SK-N-SH (cell line): ENCODE measurements at regions not wholly inside any gene's neighbourhood (a gene's known extent, or its start where the extent isn't known, plus 50 kb on each side); places are given as distances from the start of the nearest gene placed in this dataset.

Experiments used
- CTCF ChIA-PET: fragments of 300-600, 350-600 bp; formaldehyde crosslinking; extraction: SDS; loops from one replicate; lab custom pipeline; 2021; lab: Yijun Ruan, JAX
- POLR2A ChIA-PET: fragments of 350-600 bp; sonication (Branson Sonifier 250); formaldehyde crosslinking; extraction: SDS; loops from one replicate; lab custom pipeline; 2020; ENCODE audit warnings: antibody characterized with exemption, inconsistent platforms; lab: Yijun Ruan, JAX
- DNase-seq: peaks from one replicate; pipeline ENCODE4 v3.0.0; 2012
- H2AFZ ChIP-seq: fragments of 200-600 bp; sonication (generic); 2 replicates; pipeline ENCODE4 v1.8.1; 2016; ENCODE audit warnings: antibody characterized with exemption, mild to moderate bottlenecking, low read depth
- H3F3A ChIP-seq: fragments of 200-600 bp; sonication (generic); replicated peaks from 2 replicates; pipeline ENCODE3; 2016; ENCODE audit warnings: antibody characterized with exemption, mild to moderate bottlenecking; ENCODE audit not compliant: insufficient read depth
- H3K27ac ChIP-seq, 2 experiments: fragments of 200-500 bp in 1 of 2; fragments of 200-600 bp in 1 of 2; sonication (Bioruptor generic) in 1 of 2; sonication (generic), shearing (Covaris generic) in 1 of 2; 2 replicates each; pipeline versions ENCODE4 v1.5.1 to v1.6.1; 2014 to 2016; ENCODE audit warnings: low read depth in 2 of 2, inconsistent platforms in 1 of 2, low read length in 1 of 2, mild to moderate bottlenecking in 1 of 2, mixed read lengths in 1 of 2
- H3K27me3 ChIP-seq: fragments of 200-600 bp; sonication (generic), shearing (Covaris generic); 2 replicates; pipeline ENCODE4 v1.6.1; 2016; ENCODE audit warnings: mixed run types; ENCODE audit not compliant: insufficient read depth
- H3K36me3 ChIP-seq, 2 experiments: fragments of 200-500 bp in 1 of 2; fragments of 200-600 bp in 1 of 2; sonication (Bioruptor generic) in 1 of 2; sonication (generic) in 1 of 2; replicated peaks in 1 of 2; 2 replicates each; pipeline versions ENCODE3 to v1.5.1; 2014 to 2016; ENCODE audit warnings: low read length in 1 of 2, mild to moderate bottlenecking in 1 of 2; ENCODE audit not compliant: insufficient read depth in 2 of 2, control insufficient read depth in 1 of 2
- H3K4me1 ChIP-seq, 2 experiments: fragments of 200-500 bp in 1 of 2; fragments of 200-600 bp in 1 of 2; sonication (Bioruptor generic) in 1 of 2; sonication (generic), shearing (Covaris generic) in 1 of 2; 2 replicates each; pipeline versions ENCODE4 v1.5.1 to v1.6.1; 2014 to 2016; ENCODE audit warnings: low read depth in 1 of 2, low read length in 1 of 2, mixed run types in 1 of 2; ENCODE audit not compliant: insufficient read depth in 2 of 2, control insufficient read depth in 1 of 2
- H3K4me2 ChIP-seq: fragments of 200-600 bp; sonication (generic), shearing (Covaris generic); 2 replicates; pipeline ENCODE4 v1.6.1; 2017; ENCODE audit warnings: mixed run types
- H3K4me3 ChIP-seq, 2 experiments: fragments of 200-500 bp in 1 of 2; fragments of 200-600 bp in 1 of 2; sonication (Bioruptor generic) in 1 of 2; sonication (generic), shearing (Covaris generic) in 1 of 2; 2 replicates each; pipeline versions ENCODE4 v1.5.1 to v1.8.1; 2014 to 2016; ENCODE audit warnings: low read depth in 2 of 2, inconsistent platforms in 1 of 2, low read length in 1 of 2, mild to moderate bottlenecking in 1 of 2, mixed read lengths in 1 of 2, moderate library complexity in 1 of 2
- H3K79me2 ChIP-seq: fragments of 200-600 bp; sonication (generic); 2 replicates; pipeline ENCODE4 v1.8.1; 2017; ENCODE audit warnings: mild to moderate bottlenecking; ENCODE audit not compliant: insufficient read depth
- H3K9ac ChIP-seq: fragments of 200-600 bp; sonication (generic); 2 replicates; pipeline ENCODE4 v1.6.1; 2017; ENCODE audit warnings: mixed run types
- H3K9me2 ChIP-seq: fragments of 200-600 bp; sonication (generic); 2 replicates; pipeline ENCODE4 v1.6.1; 2017; ENCODE audit warnings: mixed run types
- H3K9me3 ChIP-seq: fragments of 200-600 bp; sonication (generic); 2 replicates; pipeline ENCODE4 v1.6.1; 2017; ENCODE audit warnings: mixed run types, mild to moderate bottlenecking, moderate library complexity
- H4K20me1 ChIP-seq: fragments of 200-600 bp; sonication (generic); 2 replicates; pipeline ENCODE4 v1.6.1; 2017; ENCODE audit warnings: mild to moderate bottlenecking, mixed run types; ENCODE audit not compliant: insufficient read depth
- ELF1 ChIP-seq: IDR thresholded peaks from 2 replicates; pipeline ENCODE4 v1.4.0; 2012
- EZH2phosphoT487 ChIP-seq: fragments of 200-600 bp; sonication (generic); IDR thresholded peaks from 2 replicates; pipeline ENCODE4 v1.6.1; 2017; ENCODE audit warnings: low read depth, mixed run types, mild to moderate bottlenecking, antibody characterized with exemption, moderate library complexity, borderline replicate concordance
- IRF3 ChIP-seq: fragments of 150-350 bp; IDR thresholded peaks from 2 replicates; pipeline ENCODE4 v1.6.1; 2016; ENCODE audit warnings: mild to moderate bottlenecking, low read depth, low read length
- MAX ChIP-seq: IDR thresholded peaks from 2 replicates; pipeline ENCODE4 v1.4.0; 2012; ENCODE audit warnings: low read depth
- MXI1 ChIP-seq: IDR thresholded peaks from 2 replicates; pipeline ENCODE4 v1.6.1; 2012; ENCODE audit warnings: mild to moderate bottlenecking, low read depth, low read length, improper control_type of control experiment
- NRF1 ChIP-seq: IDR thresholded peaks from 2 replicates; pipeline ENCODE4 v1.6.1; 2012; ENCODE audit warnings: low read depth, mild to moderate bottlenecking, low read length
- RAD21 ChIP-seq: IDR thresholded peaks from 2 replicates; pipeline ENCODE4 v1.6.1; 2012; ENCODE audit warnings: mild to moderate bottlenecking, low read length
- YY1 ChIP-seq: IDR thresholded peaks from 2 replicates; pipeline ENCODE4 v1.4.0; 2012; ENCODE audit warnings: low read depth, mild to moderate bottlenecking
- WGBS: methylation state at CpG from one replicate; pipeline ENCODE4 v1.1.6; 2017; ENCODE audit warnings: low lambda C conversion rate; 5-methylcytosine and 5-hydroxymethylcytosine counted together
- TF ChIP-seq, protein P1 (sequence below): fragments of 150-350 bp; IDR thresholded peaks from 2 replicates; pipeline ENCODE4 v1.6.1; 2017; ENCODE audit warnings: antibody characterized with exemption, low read length, low read depth, borderline replicate concordance
- TF ChIP-seq, protein P2 (sequence below): IDR thresholded peaks from 2 replicates; pipeline ENCODE4 v1.4.0; 2012; ENCODE audit warnings: low read depth, borderline replicate concordance

DNA sequence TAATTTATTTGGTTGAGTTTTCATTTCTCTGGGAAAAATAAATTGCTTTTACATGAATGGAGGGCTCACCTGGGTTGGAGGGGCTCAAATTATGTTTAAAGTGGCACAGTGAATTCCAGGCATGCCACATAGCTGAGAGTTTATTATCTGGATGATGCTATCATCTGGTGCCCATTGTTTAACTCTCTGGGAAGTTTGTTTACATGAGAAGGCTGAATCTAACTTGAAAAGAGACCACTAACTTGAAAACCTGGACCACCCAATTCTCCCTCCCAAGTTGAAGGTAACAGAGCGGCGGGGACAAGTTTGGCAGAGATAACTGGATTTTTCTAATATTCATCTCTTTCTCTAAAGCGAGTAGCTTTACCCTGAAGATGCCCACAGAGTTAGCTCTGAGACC is 321.5 kb upstream of the GHITM start:
- H3K27ac ChIP-seq, result no peak overlapping the region
- CTCF ChIA-PET, result interaction anchor here (0.9 kb wide), 1 partner anchor 54 kb away, joined by 3 read pairs; no protein-coding TSS in a partner anchor
- POLR2A ChIA-PET, result no interaction called here
- no peaks in the 10 kb centered on the region for H3K9me3 ChIP-seq
- H3F3A ChIP-seq, result no peaks in the 10 kb centered on the region
- H3K79me2 ChIP-seq, result no peaks in the 10 kb centered on the region
- no peaks in the 10 kb centered on the region for H3K27me3 ChIP-seq
- H3K9me2 ChIP-seq, result no peaks in the 10 kb centered on the region
- WGBS, result 47% methylated on average over 3 of the region's 3 CpGs
- TF ChIP-seq ELF1, result no peak
- H3K4me3 ChIP-seq, result no peak overlapping the region
- H3K36me3 ChIP-seq, result no peaks in the 10 kb centered on the region
- H3K9ac ChIP-seq, result no peak overlapping the region
- no peak overlapping the region for H2AFZ ChIP-seq
- no peak for DNase-seq
- no peak overlapping the region for H3K4me2 ChIP-seq
- no peaks in the 10 kb centered on the region for H4K20me1 ChIP-seq
- H3K4me1 ChIP-seq, result no peaks in the 10 kb centered on the region

- Histone ChIP-seq H3K27ac (no peak overlapping the region), H2AFZ (no peak overlapping the region), H3K36me3 (no peaks in the 10 kb centered on the region), H3K9me2 (no peaks in the 10 kb centered on the region), H3K79me2 (no peaks in the 10 kb centered on the region), H3K4me2 (no peak overlapping the region), H3K9me3 (no peaks in the 10 kb centered on the region), H3K4me1 (no peaks in the 10 kb centered on the region), H3K9ac (no peak overlapping the region), H3K4me3 (no peak overlapping the region), H3F3A (no peaks in the 10 kb centered on the region), H3K27me3 (no peaks in the 10 kb centered on the region), H4K20me1 (no peaks in the 10 kb centered on the region)
- WGBS, result 25% methylated on average over 2 of the region's 2 CpGs
- DNase-seq, result no peak
- ChIA-PET POLR2A (no interaction called here), CTCF (no interaction called here)
- no peak for TF ChIP-seq IRF3
- no peak for TF ChIP-seq MAX
- TF ChIP-seq RAD21, result no peak
- no peak for TF ChIP-seq EZH2phosphoT487
- TF ChIP-seq, protein P1, sequence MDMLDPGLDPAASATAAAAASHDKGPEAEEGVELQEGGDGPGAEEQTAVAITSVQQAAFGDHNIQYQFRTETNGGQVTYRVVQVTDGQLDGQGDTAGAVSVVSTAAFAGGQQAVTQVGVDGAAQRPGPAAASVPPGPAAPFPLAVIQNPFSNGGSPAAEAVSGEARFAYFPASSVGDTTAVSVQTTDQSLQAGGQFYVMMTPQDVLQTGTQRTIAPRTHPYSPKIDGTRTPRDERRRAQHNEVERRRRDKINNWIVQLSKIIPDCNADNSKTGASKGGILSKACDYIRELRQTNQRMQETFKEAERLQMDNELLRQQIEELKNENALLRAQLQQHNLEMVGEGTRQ, result no peak
- no peak for TF ChIP-seq YY1
- no peak for TF ChIP-seq ELF1
- no peak for TF ChIP-seq MXI1
- TF ChIP-seq NRF1, result no peak
- TF ChIP-seq, protein P2, sequence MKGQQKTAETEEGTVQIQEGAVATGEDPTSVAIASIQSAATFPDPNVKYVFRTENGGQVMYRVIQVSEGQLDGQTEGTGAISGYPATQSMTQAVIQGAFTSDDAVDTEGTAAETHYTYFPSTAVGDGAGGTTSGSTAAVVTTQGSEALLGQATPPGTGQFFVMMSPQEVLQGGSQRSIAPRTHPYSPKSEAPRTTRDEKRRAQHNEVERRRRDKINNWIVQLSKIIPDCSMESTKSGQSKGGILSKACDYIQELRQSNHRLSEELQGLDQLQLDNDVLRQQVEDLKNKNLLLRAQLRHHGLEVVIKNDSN, result no peak
These were observed 319.7 kb upstream of the GHITM start for GRCh38 chr10:83819609-83820008.
